Mucosa of descending colon (tissue), 3 donors: ENCODE measurements at regions not wholly inside any gene's neighbourhood (a gene's known extent, or its start where the extent isn't known, plus 50 kb on each side); places are given as distances from the start of the nearest gene placed in this dataset.

Experiments
- ATAC-seq: fragments of 200-7000 bp; cut with Tn5 transposase; one replicate; pipeline ENCODE4 v1.9.1; 2020; ENCODE audit warnings: mild to moderate bottlenecking, moderate library complexity
- DNase-seq, 3 donors: peaks; one replicate each; pipeline ENCODE4 v3.0.0-alpha.2; 2020
- H3K36me3 ChIP-seq: fragments of 200-600 bp; one replicate; pipeline ENCODE4 v1.8.0; 2021; ENCODE audit warnings: low read depth, mild to moderate bottlenecking
- H3K4me1 ChIP-seq: fragments of 200-600 bp; one replicate; pipeline ENCODE4 v1.8.0; 2021; ENCODE audit warnings: low read depth, mild to moderate bottlenecking
- H3K4me3 ChIP-seq: fragments of 200-600 bp; one replicate; pipeline ENCODE4 v1.8.0; 2021; ENCODE audit warnings: mild to moderate bottlenecking
- H3K9me3 ChIP-seq: fragments of 200-600 bp; one replicate; pipeline ENCODE4 v1.8.0; 2021; ENCODE audit warnings: mild to moderate bottlenecking
- intact Hi-C, 2 donors: fragments of 100-400 bp; cut with DNase I in 1 of 2; cut with micrococcal nuclease in 1 of 2; formaldehyde crosslinking; loops; one replicate each; pipeline versions ENCODE4 v1.11.0 to v1.11.1; 2022; cut with DNase I, micrococcal nuclease
- TF ChIP-seq, protein P1 (sequence below): fragments of 200-600 bp; IDR thresholded peaks from one replicate; pipeline ENCODE4 v1.8.0; 2022; ENCODE audit warnings: antibody characterized with exemption, mild to moderate bottlenecking
- donor health status: DM: no; HTN: no; CAD: no; lungs with moderate emphysema.
- donor health status: DM: no; HTN: no; CAD: no.
- donor health status: DM: no; HTN: yes; CAD: no.

DNA sequence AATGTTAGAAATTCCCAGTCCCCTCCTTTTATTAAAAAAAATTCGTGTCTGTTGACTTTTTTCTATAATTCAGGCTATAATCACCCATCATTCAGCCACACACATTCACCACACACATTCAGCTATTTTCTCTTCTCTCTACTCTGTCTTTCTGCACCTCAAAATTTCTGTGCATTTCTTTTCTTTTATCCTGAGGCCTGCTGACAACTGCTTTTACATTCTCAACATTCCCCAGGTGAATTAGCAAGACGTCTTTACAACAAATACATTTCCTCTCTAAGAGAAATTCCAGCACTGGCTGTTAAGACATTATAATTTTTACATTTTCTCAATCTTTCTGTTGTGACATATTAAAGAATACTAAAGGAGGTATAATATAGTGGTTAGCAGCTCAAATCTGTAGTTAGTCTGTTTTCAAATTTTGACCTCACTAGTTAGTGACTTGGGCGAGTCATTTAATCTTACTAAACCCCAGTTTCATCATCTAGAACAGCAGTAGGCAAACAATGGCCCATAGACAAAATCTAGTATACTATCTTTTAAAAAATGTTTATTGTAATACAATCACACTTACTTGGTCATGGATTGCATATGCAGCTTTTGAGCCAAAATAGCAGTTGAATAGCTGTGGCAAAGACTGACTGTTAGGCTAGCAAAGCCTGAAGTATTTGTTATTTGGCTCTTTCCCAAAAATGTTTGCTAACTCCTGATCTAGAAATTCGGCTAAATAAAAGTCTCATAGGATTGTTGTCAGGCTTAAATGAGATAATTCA lies 350.7 kb downstream of the NSUN3 start:
- Histone ChIP-seq H3K36me3 (no peaks in the 10 kb centered on the region), H3K4me3 (no peak overlapping the region), H3K4me1 (no peaks in the 10 kb centered on the region), H3K9me3 (no peaks in the 10 kb centered on the region)
- ATAC-seq (no peak), DNase-seq (no peak)
- intact Hi-C loops, result no loop called here
- TF ChIP-seq, protein P1, sequence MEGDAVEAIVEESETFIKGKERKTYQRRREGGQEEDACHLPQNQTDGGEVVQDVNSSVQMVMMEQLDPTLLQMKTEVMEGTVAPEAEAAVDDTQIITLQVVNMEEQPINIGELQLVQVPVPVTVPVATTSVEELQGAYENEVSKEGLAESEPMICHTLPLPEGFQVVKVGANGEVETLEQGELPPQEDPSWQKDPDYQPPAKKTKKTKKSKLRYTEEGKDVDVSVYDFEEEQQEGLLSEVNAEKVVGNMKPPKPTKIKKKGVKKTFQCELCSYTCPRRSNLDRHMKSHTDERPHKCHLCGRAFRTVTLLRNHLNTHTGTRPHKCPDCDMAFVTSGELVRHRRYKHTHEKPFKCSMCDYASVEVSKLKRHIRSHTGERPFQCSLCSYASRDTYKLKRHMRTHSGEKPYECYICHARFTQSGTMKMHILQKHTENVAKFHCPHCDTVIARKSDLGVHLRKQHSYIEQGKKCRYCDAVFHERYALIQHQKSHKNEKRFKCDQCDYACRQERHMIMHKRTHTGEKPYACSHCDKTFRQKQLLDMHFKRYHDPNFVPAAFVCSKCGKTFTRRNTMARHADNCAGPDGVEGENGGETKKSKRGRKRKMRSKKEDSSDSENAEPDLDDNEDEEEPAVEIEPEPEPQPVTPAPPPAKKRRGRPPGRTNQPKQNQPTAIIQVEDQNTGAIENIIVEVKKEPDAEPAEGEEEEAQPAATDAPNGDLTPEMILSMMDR, result no peak

DNA sequence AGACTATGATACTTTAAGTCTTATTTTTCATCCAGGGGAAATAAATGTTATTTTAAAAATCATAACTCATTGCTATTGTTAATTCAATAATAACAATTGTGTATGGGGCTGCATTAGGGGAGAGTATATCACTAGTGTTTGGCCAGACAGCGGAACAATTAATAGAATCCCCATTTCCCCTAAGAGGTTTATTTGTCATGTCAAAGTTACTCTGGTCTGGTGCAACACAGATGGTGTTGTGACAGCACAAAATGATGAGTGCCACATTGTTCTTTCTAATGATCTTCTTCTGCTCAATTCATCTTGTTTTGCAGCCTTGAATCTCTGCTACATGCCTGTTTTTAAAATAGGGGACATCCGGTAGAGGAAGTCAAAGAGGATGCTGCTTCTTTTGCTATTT lies 351.6 kb downstream of the NSUN3 start:
- Histone ChIP-seq H3K4me3 (no peak overlapping the region), H3K4me1 (no peaks in the 10 kb centered on the region), H3K9me3 (no peaks in the 10 kb centered on the region), H3K36me3 (no peaks in the 10 kb centered on the region)
- intact Hi-C loops, result no loop called here
- TF ChIP-seq, protein P1, result no peak
- ATAC-seq, result no peak
- no peak for DNase-seq

DNA sequence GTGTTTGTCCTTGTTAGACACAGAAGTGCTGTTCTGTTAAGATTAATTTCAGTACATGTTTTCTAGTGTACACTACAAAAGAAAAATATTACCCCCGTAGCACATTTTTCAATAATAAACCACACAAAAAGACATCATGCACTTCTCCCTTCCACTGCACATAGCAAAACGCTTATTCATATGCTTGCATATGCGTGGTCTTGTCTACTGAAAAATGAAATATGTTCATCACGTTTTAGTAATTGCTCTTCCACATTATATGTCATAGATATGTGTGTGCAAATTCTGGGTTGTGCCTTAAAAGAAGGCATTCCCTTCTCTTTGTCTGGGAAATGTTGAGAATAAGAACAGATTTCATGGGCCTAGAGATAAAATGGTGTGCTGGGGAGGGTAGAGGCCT lies 353.9 kb downstream of the NSUN3 start:
- TF ChIP-seq, protein P1, result no peak
- no peaks in the 10 kb centered on the region for H3K4me1 ChIP-seq
- H3K9me3 ChIP-seq, result no peaks in the 10 kb centered on the region
- ATAC-seq (no peak), DNase-seq (no peak)
- H3K36me3 ChIP-seq, result no peaks in the 10 kb centered on the region
- intact Hi-C loops, result no loop called here
- no peak overlapping the region for H3K4me3 ChIP-seq

DNA sequence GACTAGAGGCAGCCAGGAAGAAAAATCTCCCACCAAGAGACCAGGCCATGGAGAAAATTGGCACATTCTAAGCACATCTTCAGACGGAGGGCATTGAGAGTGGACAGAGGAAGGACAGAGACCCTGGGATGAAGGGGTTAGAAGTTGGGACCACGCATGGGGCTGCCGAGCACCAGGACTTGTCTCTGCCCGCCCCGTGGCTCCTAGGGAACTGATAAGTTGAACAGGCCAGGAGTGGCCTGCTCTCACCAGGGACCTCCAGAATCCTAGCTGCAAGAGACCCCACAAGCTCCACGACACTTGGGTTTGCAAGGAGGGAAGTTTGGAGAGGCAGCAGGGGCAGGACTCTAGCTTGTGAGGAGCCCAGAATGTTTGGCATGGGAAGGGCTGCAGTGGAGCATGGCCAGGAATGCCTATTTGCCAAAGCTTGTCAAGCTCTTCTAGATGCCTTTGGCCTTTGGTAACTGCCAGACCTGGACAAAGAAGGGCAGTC lies 355.1 kb downstream of the NSUN3 start:
- intact Hi-C loops, result no loop called here
- Histone ChIP-seq H3K4me1 (no peaks in the 10 kb centered on the region), H3K4me3 (no peak overlapping the region), H3K9me3 (no peaks in the 10 kb centered on the region), H3K36me3 (no peaks in the 10 kb centered on the region)
- no peak for DNase-seq
- TF ChIP-seq, protein P1, result no peak
- no peak for ATAC-seq

DNA sequence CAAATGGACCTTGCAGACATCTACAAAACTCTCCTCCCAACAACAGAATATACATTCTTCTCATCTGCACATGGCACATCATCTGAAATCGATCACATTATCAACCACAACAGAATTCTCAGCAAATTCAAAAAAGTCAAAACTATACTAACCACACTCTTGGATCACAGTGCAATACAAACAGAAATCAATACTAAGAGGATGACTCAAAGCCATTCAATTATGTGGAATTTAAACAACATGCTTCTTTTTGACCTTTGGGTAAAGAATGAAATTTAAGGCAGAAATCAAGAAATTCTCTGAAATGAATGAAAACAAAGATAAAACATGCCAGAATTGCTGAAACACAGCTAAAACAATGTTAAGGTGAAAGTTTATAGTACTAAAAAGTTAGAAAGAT lies 358.1 kb downstream of the NSUN3 start:
- ATAC-seq (no peak), DNase-seq (no peak)
- TF ChIP-seq, protein P1, result no peak
- intact Hi-C loops, result no loop called here
- no peaks in the 10 kb centered on the region for H3K9me3 ChIP-seq
- H3K36me3 ChIP-seq, result no peaks in the 10 kb centered on the region
- no peak overlapping the region for H3K4me3 ChIP-seq
- H3K4me1 ChIP-seq, result no peaks in the 10 kb centered on the region
